ENCODE measurements at regions not wholly inside any gene's neighbourhood (a gene's known extent, or its start where the extent isn't known, plus 50 kb on each side); places are given as distances from the start of the nearest gene placed in this dataset.

- no peak overlapping the region for H3K4me3 ChIP-seq (ENCODE audit: low read depth in 1 of 2, low read length in 1 of 2)
- no peaks in the 10 kb centered on the region for H3K9me3 ChIP-seq
- no peak for TF ChIP-seq CTCF (IDR thresholded peaks at IDR 0.05)
- no peaks in the 10 kb centered on the region for H3K4me1 ChIP-seq (ENCODE audit: control insufficient read depth in 1 of 2, insufficient read depth in 1 of 2, low read depth in 1 of 2, low read length in 1 of 2)
- H3K27ac ChIP-seq, result no peak overlapping the region
- H3K27me3 ChIP-seq, result no peaks in the 10 kb centered on the region
- no peaks in the 10 kb centered on the region for H3K36me3 ChIP-seq
Measured at GRCh38 chr9:135183528-135184180, 96.2 kb downstream of the OLFM1 start.

- no peak for TF ChIP-seq CTCF (IDR thresholded peaks at IDR 0.05)
- H3K9me3 ChIP-seq, result no peaks in the 10 kb centered on the region
- no peaks in the 10 kb centered on the region for H3K36me3 ChIP-seq
- no peak overlapping the region for H3K4me3 ChIP-seq (ENCODE audit: low read depth in 1 of 2, low read length in 1 of 2)
- H3K4me1 ChIP-seq (ENCODE audit: control insufficient read depth in 1 of 2, insufficient read depth in 1 of 2, low read depth in 1 of 2, low read length in 1 of 2), result no peaks in the 10 kb centered on the region
- no peak overlapping the region for H3K27ac ChIP-seq
- H3K27me3 ChIP-seq, result no peaks in the 10 kb centered on the region
Measured at GRCh38 chr9:135184181-135185053, 96.9 kb downstream of the OLFM1 start.

GRCh38 chr9:135185060-135185459 lies 97.6 kb downstream of the OLFM1 start:
- H3K27ac ChIP-seq, result no peak overlapping the region
- H3K4me1 ChIP-seq (ENCODE audit: control insufficient read depth in 1 of 2, insufficient read depth in 1 of 2, low read depth in 1 of 2, low read length in 1 of 2), result no peaks in the 10 kb centered on the region
- no peak for TF ChIP-seq CTCF (IDR thresholded peaks at IDR 0.05)
- no peaks in the 10 kb centered on the region for H3K27me3 ChIP-seq
- H3K4me3 ChIP-seq (ENCODE audit: low read depth in 1 of 2, low read length in 1 of 2), result no peak overlapping the region
- H3K36me3 ChIP-seq, result no peaks in the 10 kb centered on the region
- no peaks in the 10 kb centered on the region for H3K9me3 ChIP-seq

GRCh38 chr9:135186248-135187164 lies 99.0 kb downstream of the OLFM1 start:
- H3K4me1 ChIP-seq (ENCODE audit: control insufficient read depth in 1 of 2, insufficient read depth in 1 of 2, low read depth in 1 of 2, low read length in 1 of 2), result no peaks in the 10 kb centered on the region
- H3K4me3 ChIP-seq (ENCODE audit: low read depth in 1 of 2, low read length in 1 of 2), result no peak overlapping the region
- H3K36me3 ChIP-seq, result no peaks in the 10 kb centered on the region
- H3K27ac ChIP-seq, result no peak overlapping the region
- TF ChIP-seq CTCF (IDR thresholded peaks at IDR 0.05), result no peak
- no peaks in the 10 kb centered on the region for H3K27me3 ChIP-seq
- H3K9me3 ChIP-seq, result no peaks in the 10 kb centered on the region

GRCh38 chr9:135187365-135187764 lies 99.9 kb downstream of the OLFM1 start:
- H3K27ac ChIP-seq, result no peak overlapping the region
- no peak overlapping the region for H3K4me3 ChIP-seq (ENCODE audit: low read depth in 1 of 2, low read length in 1 of 2)
- no peaks in the 10 kb centered on the region for H3K9me3 ChIP-seq
- no peaks in the 10 kb centered on the region for H3K27me3 ChIP-seq
- H3K36me3 ChIP-seq, result no peaks in the 10 kb centered on the region
- H3K4me1 ChIP-seq (ENCODE audit: control insufficient read depth in 1 of 2, insufficient read depth in 1 of 2, low read depth in 1 of 2, low read length in 1 of 2), result no peaks in the 10 kb centered on the region
- no peak for TF ChIP-seq CTCF (IDR thresholded peaks at IDR 0.05)

Measured in neutrophil (primary cell).